G401.6 (cell line): ENCODE measurements at regions not wholly inside any gene's neighbourhood (a gene's known extent, or its start where the extent isn't known, plus 50 kb on each side); places are given as distances from the start of the nearest gene placed in this dataset.

ENCODE experiments used
- FAIRE-seq: peaks from 2 replicates; lab custom pipeline; 2012; peaks lifted over from hg19 to GRCh38; lab: Jason Lieb, UNC

- no peak for FAIRE-seq
Measured at GRCh38 chr1:234932106-234932505, 196.5 kb downstream of the TOMM20 start.

GRCh38 chr1:234931404-234931973 lies 197.1 kb downstream of the TOMM20 start:
- FAIRE-seq: no peak

- no peak for FAIRE-seq
Measured at GRCh38 chr1:234929369-234929768, 199.3 kb downstream of the TOMM20 start.

GRCh38 chr1:234928642-234929041 lies 200.0 kb downstream of the TOMM20 start:
- FAIRE-seq: no peak

GRCh38 chr1:234927971-234928640 lies 200.5 kb downstream of the TOMM20 start:
- FAIRE-seq: no peak

- no peak for FAIRE-seq
Measured at GRCh38 chr1:234927312-234927970, 201.2 kb downstream of the TOMM20 start.

- FAIRE-seq: no peak
Measured at GRCh38 chr1:234926559-234927311, 201.9 kb downstream of the TOMM20 start.

- no peak for FAIRE-seq
Measured at GRCh38 chr1:234926264-234926558, 202.4 kb downstream of the TOMM20 start.

- no peak for FAIRE-seq
Measured at GRCh38 chr1:234925440-234926263, 203.0 kb downstream of the TOMM20 start.

- FAIRE-seq: no peak
Measured at GRCh38 chr1:234924450-234925355, 203.9 kb downstream of the TOMM20 start.

- FAIRE-seq: no peak
Measured at GRCh38 chr1:234923626-234924025, 205.0 kb downstream of the TOMM20 start.

GRCh38 chr1:234922987-234923386 lies 205.7 kb downstream of the TOMM20 start:
- FAIRE-seq: no peak

GRCh38 chr1:234921266-234922062 lies 207.2 kb downstream of the TOMM20 start:
- no peak for FAIRE-seq

GRCh38 chr1:234920843-234921140 lies 207.8 kb downstream of the TOMM20 start:
- no peak for FAIRE-seq

- no peak for FAIRE-seq
Measured at GRCh38 chr1:234920136-234920842, 208.3 kb downstream of the TOMM20 start.

GRCh38 chr1:234918961-234919761 lies 209.5 kb downstream of the TOMM20 start:
- no peak for FAIRE-seq

- FAIRE-seq: no peak
Measured at GRCh38 chr1:234918181-234918841, 210.3 kb downstream of the TOMM20 start.

- FAIRE-seq: no peak
Measured at GRCh38 chr1:234917495-234918180, 211.0 kb downstream of the TOMM20 start.
